ENCODE measurements at regions not wholly inside any gene's neighbourhood (a gene's known extent, or its start where the extent isn't known, plus 50 kb on each side); places are given as distances from the start of the nearest gene placed in this dataset.

DNA sequence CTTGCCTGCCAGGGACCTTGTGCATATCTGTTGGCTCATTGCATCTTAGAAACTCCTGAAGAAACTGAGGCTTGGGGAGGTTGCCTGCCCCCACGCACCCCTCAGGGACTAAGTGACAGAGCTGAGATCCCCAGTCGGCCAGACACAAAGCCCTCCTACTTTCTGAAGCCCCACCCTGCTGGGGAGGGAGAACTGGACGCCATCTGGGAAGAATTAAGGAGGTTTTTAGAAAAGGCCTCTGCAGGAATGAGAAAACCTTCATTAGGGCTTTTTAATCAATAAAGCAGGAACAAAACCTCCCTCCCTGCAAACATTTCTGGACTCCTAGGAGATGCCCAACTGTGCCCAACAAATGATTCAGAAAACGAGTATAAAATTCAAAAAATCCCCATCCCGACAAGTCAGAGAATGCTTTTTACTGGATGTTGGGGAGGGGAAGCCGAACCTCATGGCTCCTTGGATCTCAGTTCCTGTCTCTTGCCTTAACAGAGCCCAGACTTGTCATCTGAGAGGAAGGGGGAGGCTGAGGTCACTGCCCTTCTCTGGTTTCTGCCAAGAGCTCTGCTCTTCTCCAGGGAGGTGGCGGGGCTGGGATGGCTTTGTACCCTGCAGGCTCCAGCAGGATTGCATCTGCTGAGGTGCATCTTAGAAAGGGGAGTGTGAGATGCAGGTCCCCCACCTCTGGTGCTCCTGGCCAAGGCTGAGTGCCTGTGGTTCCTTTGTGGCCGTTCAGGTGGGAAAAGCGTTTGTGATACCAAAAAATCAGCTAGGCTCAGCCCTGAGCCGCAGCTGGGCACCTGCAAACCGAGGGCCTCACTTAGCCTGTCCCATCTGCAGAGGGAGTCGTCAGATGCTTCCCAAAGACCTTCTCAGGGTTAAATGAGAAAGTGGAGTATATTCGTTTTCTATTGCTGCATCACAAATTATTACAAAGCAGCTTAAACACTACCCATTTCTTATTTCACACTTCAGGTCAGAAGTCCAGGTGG lies 142.4 kb downstream of the ZFP36L2 start:
- H3K27ac Mint-ChIP-seq, result no peak overlapping the region

GRCh38 chr2:43082903-43083677 lies 143.3 kb downstream of the ZFP36L2 start:
- H3K4me1 Mint-ChIP-seq, result no peaks in the 10 kb centered on the region
- no peaks in the 10 kb centered on the region for H3K9me3 Mint-ChIP-seq
- no peak overlapping the region for H3K27ac Mint-ChIP-seq
- H3K27me3 Mint-ChIP-seq, result no peaks in the 10 kb centered on the region
- no peak for ATAC-seq (replicated peaks)
- no peaks in the 10 kb centered on the region for H3K36me3 Mint-ChIP-seq (ENCODE audit: low read depth)
- H3K4me3 Mint-ChIP-seq, result no peak overlapping the region

More for the DNA sequence above, 142.4 kb downstream of the ZFP36L2 start:
- Mint-ChIP-seq H3K4me3 (no peak overlapping the region), H3K36me3 (ENCODE audit: low read depth) (no peaks in the 10 kb centered on the region), H3K27me3 (no peaks in the 10 kb centered on the region), H3K9me3 (no peaks in the 10 kb centered on the region), H3K4me1 (no peaks in the 10 kb centered on the region)
- ATAC-seq (replicated peaks), result no peak

GRCh38 chr2:43082111-43082894 lies 144.1 kb downstream of the ZFP36L2 start:
- Mint-ChIP-seq H3K27me3 (no peaks in the 10 kb centered on the region), H3K36me3 (ENCODE audit: low read depth) (no peaks in the 10 kb centered on the region), H3K27ac (peak overlapping the region; percentile 13), H3K4me3 (no peak overlapping the region), H3K9me3 (no peaks in the 10 kb centered on the region), H3K4me1 (no peaks in the 10 kb centered on the region)
- no peak for ATAC-seq (replicated peaks)

GRCh38 chr2:43081131-43081765 lies 145.2 kb downstream of the ZFP36L2 start:
- no peak overlapping the region for H3K4me3 Mint-ChIP-seq
- no peaks in the 10 kb centered on the region for H3K36me3 Mint-ChIP-seq (ENCODE audit: low read depth)
- H3K9me3 Mint-ChIP-seq, result no peaks in the 10 kb centered on the region
- no peaks in the 10 kb centered on the region for H3K4me1 Mint-ChIP-seq
- no peak for ATAC-seq (replicated peaks)
- H3K27ac Mint-ChIP-seq, result peak overlapping the region; percentile 13
- no peaks in the 10 kb centered on the region for H3K27me3 Mint-ChIP-seq

- no peak overlapping the region for H3K27ac Mint-ChIP-seq
- H3K36me3 Mint-ChIP-seq (ENCODE audit: low read depth), result no peaks in the 10 kb centered on the region
- no peak for ATAC-seq (replicated peaks)
These were observed 145.8 kb downstream of the ZFP36L2 start for GRCh38 chr2:43080571-43081021.

DNA sequence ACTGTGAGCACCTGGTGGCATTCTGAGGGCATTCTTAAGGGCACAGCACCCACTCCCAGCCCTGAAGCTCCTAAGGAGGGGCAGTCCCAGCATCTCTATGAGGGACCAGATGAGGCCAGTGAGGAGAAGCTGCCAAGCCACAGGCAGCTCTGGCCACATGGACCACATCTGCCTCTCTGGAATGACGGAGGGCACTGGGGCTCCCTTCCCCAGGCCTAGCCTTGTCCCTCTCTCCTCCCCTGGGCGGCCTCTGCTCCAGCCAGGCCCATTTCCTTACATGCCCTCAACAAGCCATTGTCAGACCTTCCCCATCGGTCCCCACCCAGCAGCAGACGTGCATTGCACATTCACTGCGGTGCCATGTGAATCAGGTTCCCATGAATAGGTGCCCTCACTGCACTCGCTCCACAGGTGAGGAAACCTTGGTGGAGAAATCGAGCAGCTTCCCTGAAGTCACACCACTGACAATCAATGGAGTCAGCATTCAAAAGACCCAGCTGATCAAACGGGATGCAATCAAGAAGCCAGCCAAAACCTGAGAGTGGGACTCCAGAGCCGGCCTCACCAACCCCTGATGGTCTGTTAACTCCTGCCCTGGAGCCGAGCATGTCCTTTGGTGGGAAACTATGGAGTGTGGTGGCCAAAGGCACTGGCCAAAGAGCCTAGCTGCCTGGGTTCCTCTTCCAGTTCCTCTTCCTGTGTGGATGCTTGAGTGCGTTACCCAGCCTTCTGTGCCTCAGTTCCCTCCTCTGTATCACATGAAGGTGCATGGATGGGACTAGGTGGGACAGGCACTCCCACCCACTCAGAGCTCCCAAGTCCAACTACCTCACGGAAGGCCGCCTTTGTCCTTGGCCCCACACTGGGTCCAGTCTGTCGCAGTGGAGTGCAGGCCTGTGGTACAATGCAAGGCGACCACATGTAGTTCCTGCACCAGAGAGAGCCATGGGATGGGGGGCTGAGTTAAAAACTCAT lies 147.3 kb downstream of the ZFP36L2 start:
- no peaks in the 10 kb centered on the region for H3K4me1 Mint-ChIP-seq
- no peaks in the 10 kb centered on the region for H3K36me3 Mint-ChIP-seq (ENCODE audit: low read depth)
- H3K27me3 Mint-ChIP-seq, result no peaks in the 10 kb centered on the region
- H3K4me3 Mint-ChIP-seq, result no peak overlapping the region
- ATAC-seq (replicated peaks), result no peak
- H3K9me3 Mint-ChIP-seq, result no peaks in the 10 kb centered on the region
- no peak overlapping the region for H3K27ac Mint-ChIP-seq

More at GRCh38 chr2:43080571-43081021, 145.8 kb downstream of the ZFP36L2 start:
- Mint-ChIP-seq H3K9me3 (no peaks in the 10 kb centered on the region), H3K27me3 (no peaks in the 10 kb centered on the region), H3K4me3 (no peak overlapping the region), H3K4me1 (no peaks in the 10 kb centered on the region)

GRCh38 chr2:43078301-43078700 lies 148.1 kb downstream of the ZFP36L2 start:
- Mint-ChIP-seq H3K4me3 (no peak overlapping the region), H3K36me3 (ENCODE audit: low read depth) (no peaks in the 10 kb centered on the region), H3K27ac (no peak overlapping the region), H3K4me1 (no peaks in the 10 kb centered on the region), H3K27me3 (no peaks in the 10 kb centered on the region), H3K9me3 (no peaks in the 10 kb centered on the region)
- no peak for ATAC-seq (replicated peaks)

DNA sequence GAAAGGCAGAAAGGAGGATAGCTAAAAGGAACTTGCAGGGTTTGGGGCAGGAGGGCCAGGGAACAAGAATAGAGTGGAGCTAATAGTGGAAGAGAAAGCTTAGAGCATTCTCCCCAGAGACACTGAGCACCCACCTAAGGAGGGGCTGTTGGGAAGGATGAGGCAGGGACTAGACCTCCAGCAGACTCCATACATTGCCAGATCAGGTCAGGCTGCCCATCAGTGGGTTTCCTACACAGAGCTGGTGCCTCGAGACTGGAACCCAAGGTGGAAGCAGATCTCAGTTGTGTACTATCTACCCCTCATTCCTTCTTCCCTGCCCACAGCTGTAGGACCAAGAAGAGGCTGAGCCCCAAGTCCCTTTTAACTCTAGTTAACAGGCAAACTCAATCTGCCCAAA lies 148.5 kb downstream of the ZFP36L2 start:
- Mint-ChIP-seq H3K4me1 (no peaks in the 10 kb centered on the region), H3K4me3 (no peak overlapping the region), H3K9me3 (no peaks in the 10 kb centered on the region), H3K27me3 (no peaks in the 10 kb centered on the region), H3K27ac (no peak overlapping the region), H3K36me3 (ENCODE audit: low read depth) (no peaks in the 10 kb centered on the region)
- ATAC-seq (replicated peaks), result no peak

DNA sequence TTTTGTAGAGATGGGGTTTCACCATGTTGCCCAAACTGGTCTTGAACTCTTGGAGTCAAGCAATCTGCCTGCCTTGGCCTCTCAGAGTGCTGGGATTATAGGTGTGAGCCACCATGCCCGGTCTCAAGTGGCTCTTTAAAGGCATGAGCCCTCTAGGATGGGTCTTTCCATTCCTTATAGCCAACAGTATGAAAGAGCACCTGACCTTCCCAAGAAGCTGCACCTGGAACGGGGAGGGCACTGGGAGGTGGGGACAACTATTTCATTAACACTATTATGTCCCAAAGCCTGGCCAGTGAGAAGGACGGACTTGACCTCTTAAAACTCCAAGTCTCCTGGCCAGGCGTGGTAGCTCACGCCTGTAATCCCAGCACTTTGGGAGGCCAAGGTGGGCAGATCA lies 149.7 kb downstream of the ZFP36L2 start:
- Mint-ChIP-seq H3K9me3 (no peaks in the 10 kb centered on the region), H3K27ac (no peak overlapping the region), H3K36me3 (ENCODE audit: low read depth) (no peaks in the 10 kb centered on the region), H3K4me1 (no peaks in the 10 kb centered on the region), H3K27me3 (no peaks in the 10 kb centered on the region), H3K4me3 (no peak overlapping the region)
- no peak for ATAC-seq (replicated peaks)

GRCh38 chr2:43075811-43076585 lies 150.4 kb downstream of the ZFP36L2 start:
- H3K4me1 Mint-ChIP-seq, result no peaks in the 10 kb centered on the region
- no peak overlapping the region for H3K4me3 Mint-ChIP-seq
- H3K36me3 Mint-ChIP-seq (ENCODE audit: low read depth), result no peaks in the 10 kb centered on the region
- ATAC-seq (replicated peaks), result no peak
- H3K27ac Mint-ChIP-seq, result no peak overlapping the region
- H3K9me3 Mint-ChIP-seq, result no peaks in the 10 kb centered on the region
- H3K27me3 Mint-ChIP-seq, result no peaks in the 10 kb centered on the region

DNA sequence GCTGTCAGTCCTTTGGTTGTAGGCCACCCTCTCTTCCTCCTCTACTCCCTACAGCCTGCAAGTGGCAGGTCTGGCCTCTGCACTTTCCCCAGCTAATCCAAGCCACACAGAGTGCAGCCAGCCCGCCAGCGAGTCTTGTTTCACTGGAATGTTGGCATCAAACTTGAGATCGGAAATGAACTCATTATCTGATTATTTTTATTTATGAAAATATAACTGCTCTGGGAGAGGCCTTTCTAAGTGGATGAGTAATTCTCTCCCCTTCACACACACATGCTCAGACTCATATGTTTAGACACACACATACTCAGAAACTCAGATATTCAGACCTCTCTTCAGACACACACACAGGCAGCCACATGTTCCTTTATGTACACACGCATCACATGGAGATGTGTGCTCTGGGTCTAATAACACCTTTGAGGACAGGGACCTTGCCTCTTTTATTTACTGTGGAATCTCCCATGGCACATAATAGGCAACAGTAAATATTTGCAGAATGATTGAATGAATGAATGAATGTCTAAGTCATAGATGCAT lies 151.3 kb downstream of the ZFP36L2 start:
- no peaks in the 10 kb centered on the region for H3K27me3 Mint-ChIP-seq
- no peaks in the 10 kb centered on the region for H3K4me1 Mint-ChIP-seq
- H3K9me3 Mint-ChIP-seq, result no peaks in the 10 kb centered on the region
- H3K4me3 Mint-ChIP-seq, result no peak overlapping the region
- ATAC-seq (replicated peaks), result no peak
- no peaks in the 10 kb centered on the region for H3K36me3 Mint-ChIP-seq (ENCODE audit: low read depth)
- no peak overlapping the region for H3K27ac Mint-ChIP-seq

- Mint-ChIP-seq H3K9me3 (no peaks in the 10 kb centered on the region), H3K4me3 (no peak overlapping the region), H3K27me3 (no peaks in the 10 kb centered on the region), H3K27ac (no peak overlapping the region), H3K4me1 (no peaks in the 10 kb centered on the region), H3K36me3 (ENCODE audit: low read depth) (no peaks in the 10 kb centered on the region)
- no peak for ATAC-seq (replicated peaks)
These were observed 151.8 kb downstream of the ZFP36L2 start for GRCh38 chr2:43074592-43075053.

All from activated T-helper 17 cell treated with anti-CD3 and anti-CD28 coated beads, Interleukin-2, amount 50 U/mL, for 72 hours (primary cell).